ENCODE measurements at regions not wholly inside any gene's neighbourhood (a gene's known extent, or its start where the extent isn't known, plus 50 kb on each side); places are given as distances from the start of the nearest gene placed in this dataset.

- H3K27ac ChIP-seq (ENCODE audit: low read depth, low read length), result no peak overlapping the region
- H3K9ac ChIP-seq (ENCODE audit: low read depth in 1 of 3, low read length in 3 of 3), result no peak overlapping the region
- peaks cover 0 to 3% (median 0%) of the 10 kb centered on the region in 3 donors for H3K9me3 ChIP-seq (ENCODE audit: control insufficient read depth in 3 of 3, low read length in 3 of 3)
- H3K36me3 ChIP-seq (ENCODE audit: control insufficient read depth in 3 of 3, insufficient read depth in 3 of 3, low read length in 3 of 3), result no peaks in the 10 kb centered on the region
- no peak overlapping the region for H3K4me3 ChIP-seq (ENCODE audit: low read length in 3 of 3)
- no peaks in the 10 kb centered on the region for H3K27me3 ChIP-seq (ENCODE audit: control insufficient read depth in 3 of 3, insufficient read depth in 3 of 3, low read length in 3 of 3)
- no peaks in the 10 kb centered on the region for H3K4me1 ChIP-seq (ENCODE audit: control insufficient read depth in 3 of 3, insufficient read depth in 3 of 3, low read length in 3 of 3)
Observed at GRCh38 chr1:163747855-163748254, 426.1 kb downstream of the NUF2 start.

GRCh38 chr1:163758977-163759670 is 437.4 kb downstream of the NUF2 start:
- H3K4me3 ChIP-seq (ENCODE audit: low read length in 3 of 3), result no peak overlapping the region
- H3K27ac ChIP-seq (ENCODE audit: low read depth, low read length), result no peak overlapping the region
- H3K9ac ChIP-seq (ENCODE audit: low read depth in 1 of 3, low read length in 3 of 3), result no peak overlapping the region
- H3K27me3 ChIP-seq (ENCODE audit: control insufficient read depth in 3 of 3, insufficient read depth in 3 of 3, low read length in 3 of 3), result no peaks in the 10 kb centered on the region
- no peaks in the 10 kb centered on the region for H3K36me3 ChIP-seq (ENCODE audit: control insufficient read depth in 3 of 3, insufficient read depth in 3 of 3, low read length in 3 of 3)
- no peaks in the 10 kb centered on the region for H3K4me1 ChIP-seq (ENCODE audit: control insufficient read depth in 3 of 3, insufficient read depth in 3 of 3, low read length in 3 of 3)
- no peaks in the 10 kb centered on the region for H3K9me3 ChIP-seq (ENCODE audit: control insufficient read depth in 3 of 3, low read length in 3 of 3)

GRCh38 chr1:163761898-163762297 is 440.1 kb downstream of the NUF2 start:
- Histone ChIP-seq H3K36me3 (ENCODE audit: control insufficient read depth in 3 of 3, insufficient read depth in 3 of 3, low read length in 3 of 3) (no peaks in the 10 kb centered on the region), H3K4me3 (ENCODE audit: low read length in 3 of 3) (no peak overlapping the region), H3K4me1 (ENCODE audit: control insufficient read depth in 3 of 3, insufficient read depth in 3 of 3, low read length in 3 of 3) (no peaks in the 10 kb centered on the region), H3K9me3 (ENCODE audit: control insufficient read depth in 3 of 3, low read length in 3 of 3) (no peaks in the 10 kb centered on the region), H3K27ac (ENCODE audit: low read depth, low read length) (no peak overlapping the region), H3K9ac (ENCODE audit: low read depth in 1 of 3, low read length in 3 of 3) (no peak overlapping the region), H3K27me3 (ENCODE audit: control insufficient read depth in 3 of 3, insufficient read depth in 3 of 3, low read length in 3 of 3) (no peaks in the 10 kb centered on the region)

GRCh38 chr1:163766257-163766918 is 444.6 kb downstream of the NUF2 start:
- H3K36me3 ChIP-seq (ENCODE audit: control insufficient read depth in 3 of 3, insufficient read depth in 3 of 3, low read length in 3 of 3), result no peaks in the 10 kb centered on the region
- H3K27ac ChIP-seq (ENCODE audit: low read depth, low read length), result no peak overlapping the region
- no peak overlapping the region for H3K9ac ChIP-seq (ENCODE audit: low read depth in 1 of 3, low read length in 3 of 3)
- H3K27me3 ChIP-seq (ENCODE audit: control insufficient read depth in 3 of 3, insufficient read depth in 3 of 3, low read length in 3 of 3), result no peaks in the 10 kb centered on the region
- no peaks in the 10 kb centered on the region for H3K9me3 ChIP-seq (ENCODE audit: control insufficient read depth in 3 of 3, low read length in 3 of 3)
- no peaks in the 10 kb centered on the region for H3K4me1 ChIP-seq (ENCODE audit: control insufficient read depth in 3 of 3, insufficient read depth in 3 of 3, low read length in 3 of 3)
- H3K4me3 ChIP-seq (ENCODE audit: low read length in 3 of 3), result no peak overlapping the region

GRCh38 chr1:163768576-163768975 is 446.8 kb downstream of the NUF2 start:
- H3K9me3 ChIP-seq (ENCODE audit: control insufficient read depth in 3 of 3, low read length in 3 of 3), result no peaks in the 10 kb centered on the region
- no peaks in the 10 kb centered on the region for H3K4me1 ChIP-seq (ENCODE audit: control insufficient read depth in 3 of 3, insufficient read depth in 3 of 3, low read length in 3 of 3)
- no peak overlapping the region for H3K9ac ChIP-seq (ENCODE audit: low read depth in 1 of 3, low read length in 3 of 3)
- no peaks in the 10 kb centered on the region for H3K36me3 ChIP-seq (ENCODE audit: control insufficient read depth in 3 of 3, insufficient read depth in 3 of 3, low read length in 3 of 3)
- no peak overlapping the region for H3K27ac ChIP-seq (ENCODE audit: low read depth, low read length)
- no peaks in the 10 kb centered on the region for H3K27me3 ChIP-seq (ENCODE audit: control insufficient read depth in 3 of 3, insufficient read depth in 3 of 3, low read length in 3 of 3)
- H3K4me3 ChIP-seq (ENCODE audit: low read length in 3 of 3), result no peak overlapping the region

- H3K27me3 ChIP-seq (ENCODE audit: control insufficient read depth in 3 of 3, insufficient read depth in 3 of 3, low read length in 3 of 3), result no peaks in the 10 kb centered on the region
- no peaks in the 10 kb centered on the region for H3K36me3 ChIP-seq (ENCODE audit: control insufficient read depth in 3 of 3, insufficient read depth in 3 of 3, low read length in 3 of 3)
- H3K9ac ChIP-seq (ENCODE audit: low read depth in 1 of 3, low read length in 3 of 3), result no peak overlapping the region
- no peak overlapping the region for H3K4me3 ChIP-seq (ENCODE audit: low read length in 3 of 3)
- H3K9me3 ChIP-seq (ENCODE audit: control insufficient read depth in 3 of 3, low read length in 3 of 3), result no peaks in the 10 kb centered on the region
- H3K27ac ChIP-seq (ENCODE audit: low read depth, low read length), result no peak overlapping the region
- no peaks in the 10 kb centered on the region for H3K4me1 ChIP-seq (ENCODE audit: control insufficient read depth in 3 of 3, insufficient read depth in 3 of 3, low read length in 3 of 3)
Observed at GRCh38 chr1:163770265-163770664, 448.5 kb downstream of the NUF2 start.

DNA sequence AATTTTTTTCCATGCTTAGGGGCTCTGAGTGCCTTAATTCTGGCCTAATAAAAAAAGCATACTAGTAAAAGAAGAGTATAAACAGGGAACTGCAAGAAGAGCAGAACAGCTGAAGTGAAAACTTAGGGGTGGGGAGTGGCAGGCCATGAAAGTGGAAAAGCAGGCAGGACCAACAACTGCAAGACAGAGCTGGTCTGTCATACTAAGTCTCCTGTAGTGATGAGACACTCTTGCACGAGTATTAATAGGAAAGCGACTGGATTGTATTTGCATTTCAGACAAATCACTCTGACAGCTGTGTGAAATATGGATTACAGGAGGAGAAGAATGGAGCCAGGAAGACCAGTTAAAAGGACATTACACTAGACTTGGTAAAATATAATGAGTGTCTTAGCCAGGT is 449.9 kb downstream of the NUF2 start:
- Histone ChIP-seq H3K9ac (ENCODE audit: low read depth in 1 of 3, low read length in 3 of 3) (no peak overlapping the region), H3K9me3 (ENCODE audit: control insufficient read depth in 3 of 3, low read length in 3 of 3) (no peaks in the 10 kb centered on the region), H3K4me3 (ENCODE audit: low read length in 3 of 3) (no peak overlapping the region), H3K36me3 (ENCODE audit: control insufficient read depth in 3 of 3, insufficient read depth in 3 of 3, low read length in 3 of 3) (no peaks in the 10 kb centered on the region), H3K27ac (ENCODE audit: low read depth, low read length) (no peak overlapping the region), H3K4me1 (ENCODE audit: control insufficient read depth in 3 of 3, insufficient read depth in 3 of 3, low read length in 3 of 3) (no peaks in the 10 kb centered on the region), H3K27me3 (ENCODE audit: control insufficient read depth in 3 of 3, insufficient read depth in 3 of 3, low read length in 3 of 3) (no peaks in the 10 kb centered on the region)

DNA sequence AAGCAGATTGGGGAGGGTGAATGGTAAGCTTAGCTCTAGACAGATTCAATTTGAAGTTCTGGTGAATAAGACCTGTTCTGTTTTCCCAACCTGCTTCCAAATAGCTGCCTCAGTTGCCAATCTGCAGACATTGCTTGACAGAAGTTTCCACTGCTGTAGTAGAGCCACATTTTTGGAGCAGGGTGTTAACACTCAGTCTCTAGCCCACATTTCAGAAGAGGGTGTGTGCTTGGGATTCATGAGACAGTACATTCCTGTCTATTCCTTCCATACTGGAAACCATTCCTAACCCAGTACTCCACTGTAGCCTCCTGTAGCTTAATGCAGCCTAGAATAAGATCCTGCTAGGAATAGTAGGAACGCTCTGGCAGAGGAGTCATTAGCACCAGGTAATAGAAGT is 450.5 kb downstream of the NUF2 start:
- Histone ChIP-seq H3K9ac (ENCODE audit: low read depth in 1 of 3, low read length in 3 of 3) (no peak overlapping the region), H3K27me3 (ENCODE audit: control insufficient read depth in 3 of 3, insufficient read depth in 3 of 3, low read length in 3 of 3) (no peaks in the 10 kb centered on the region), H3K4me1 (ENCODE audit: control insufficient read depth in 3 of 3, insufficient read depth in 3 of 3, low read length in 3 of 3) (no peaks in the 10 kb centered on the region), H3K4me3 (ENCODE audit: low read length in 3 of 3) (no peak overlapping the region), H3K9me3 (ENCODE audit: control insufficient read depth in 3 of 3, low read length in 3 of 3) (no peaks in the 10 kb centered on the region), H3K36me3 (ENCODE audit: control insufficient read depth in 3 of 3, insufficient read depth in 3 of 3, low read length in 3 of 3) (no peaks in the 10 kb centered on the region), H3K27ac (ENCODE audit: low read depth, low read length) (no peak overlapping the region)

DNA sequence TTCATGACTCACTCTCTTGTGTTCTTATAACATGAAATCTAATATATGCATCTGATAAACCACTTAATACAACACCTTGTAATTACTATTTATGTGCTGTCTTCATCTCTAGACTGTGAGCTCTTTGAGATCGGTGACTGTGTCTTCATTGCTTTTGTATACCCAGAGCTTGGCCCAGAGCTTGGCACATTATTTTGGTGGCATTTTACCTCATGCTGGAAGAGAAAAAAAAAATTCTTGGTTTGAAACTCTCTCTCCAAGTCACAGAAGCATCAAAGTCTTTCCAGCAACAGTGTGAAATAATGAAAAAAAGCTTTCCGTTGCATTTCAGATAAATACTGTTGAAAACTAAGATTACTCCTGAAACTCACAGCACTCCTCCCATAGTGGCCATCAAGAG is 451.6 kb downstream of the NUF2 start:
- no peaks in the 10 kb centered on the region for H3K9me3 ChIP-seq (ENCODE audit: control insufficient read depth in 3 of 3, low read length in 3 of 3)
- no peak overlapping the region for H3K9ac ChIP-seq (ENCODE audit: low read depth in 1 of 3, low read length in 3 of 3)
- no peaks in the 10 kb centered on the region for H3K4me1 ChIP-seq (ENCODE audit: control insufficient read depth in 3 of 3, insufficient read depth in 3 of 3, low read length in 3 of 3)
- no peaks in the 10 kb centered on the region for H3K36me3 ChIP-seq (ENCODE audit: control insufficient read depth in 3 of 3, insufficient read depth in 3 of 3, low read length in 3 of 3)
- no peaks in the 10 kb centered on the region for H3K27me3 ChIP-seq (ENCODE audit: control insufficient read depth in 3 of 3, insufficient read depth in 3 of 3, low read length in 3 of 3)
- H3K4me3 ChIP-seq (ENCODE audit: low read length in 3 of 3), result no peak overlapping the region
- no peak overlapping the region for H3K27ac ChIP-seq (ENCODE audit: low read depth, low read length)

DNA sequence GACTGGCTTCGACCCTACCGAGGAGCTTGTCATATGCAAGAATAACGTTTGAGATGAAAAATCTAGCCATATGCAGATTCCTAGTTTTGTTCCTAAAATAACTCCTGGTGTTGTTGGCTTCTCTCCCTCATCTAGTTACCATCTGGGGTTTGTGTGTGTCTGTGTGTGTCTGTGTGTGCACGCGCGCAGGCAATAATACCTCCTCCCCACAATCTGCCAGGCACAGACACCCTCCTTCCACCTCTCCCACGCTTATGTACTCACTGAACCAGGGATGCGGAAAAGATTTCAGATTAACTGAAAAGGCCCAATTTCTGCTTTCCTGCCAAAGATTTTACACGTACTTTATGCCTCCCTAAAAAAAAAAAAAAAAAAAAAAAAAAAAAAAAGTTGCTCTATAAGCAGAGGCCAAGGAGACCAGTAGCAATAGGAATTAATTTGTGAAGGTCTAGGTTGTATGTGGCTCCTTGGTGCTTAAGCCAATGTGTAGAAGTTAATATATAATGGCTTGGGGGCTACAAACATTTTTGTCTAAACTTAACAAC is 452.7 kb downstream of the NUF2 start:
- Histone ChIP-seq H3K27me3 (ENCODE audit: control insufficient read depth in 3 of 3, insufficient read depth in 3 of 3, low read length in 3 of 3) (no peaks in the 10 kb centered on the region), H3K27ac (ENCODE audit: low read depth, low read length) (no peak overlapping the region), H3K9me3 (ENCODE audit: control insufficient read depth in 3 of 3, low read length in 3 of 3) (no peaks in the 10 kb centered on the region), H3K4me3 (ENCODE audit: low read length in 3 of 3) (no peak overlapping the region), H3K4me1 (ENCODE audit: control insufficient read depth in 3 of 3, insufficient read depth in 3 of 3, low read length in 3 of 3) (no peaks in the 10 kb centered on the region), H3K36me3 (ENCODE audit: control insufficient read depth in 3 of 3, insufficient read depth in 3 of 3, low read length in 3 of 3) (no peaks in the 10 kb centered on the region), H3K9ac (ENCODE audit: low read depth in 1 of 3, low read length in 3 of 3) (no peak overlapping the region)
